ENCODE measurements at regions not wholly inside any gene's neighbourhood (a gene's known extent, or its start where the extent isn't known, plus 50 kb on each side); places are given as distances from the start of the nearest gene placed in this dataset.

DNA sequence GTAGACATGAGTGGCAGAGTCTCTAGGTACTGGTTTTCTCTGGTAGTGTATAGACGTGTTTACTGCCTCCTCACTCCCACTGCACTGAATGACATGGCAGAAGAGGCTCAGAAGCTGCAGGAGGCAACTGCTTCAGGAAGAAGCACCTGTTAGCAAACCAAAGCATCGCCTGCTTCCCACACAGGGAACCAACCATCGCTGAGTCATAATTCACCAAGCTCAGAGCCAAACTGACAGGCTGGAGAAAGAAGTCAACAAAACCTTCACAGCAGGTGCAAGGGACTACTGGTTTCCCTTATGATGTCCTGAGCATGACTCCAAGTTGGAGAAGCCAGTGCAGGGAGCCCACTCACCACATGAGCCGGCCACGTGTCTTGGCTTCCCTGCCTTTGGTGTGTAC lies 69.8 kb downstream of the KCTD12 start:
- TF ChIP-seq, protein P1, sequence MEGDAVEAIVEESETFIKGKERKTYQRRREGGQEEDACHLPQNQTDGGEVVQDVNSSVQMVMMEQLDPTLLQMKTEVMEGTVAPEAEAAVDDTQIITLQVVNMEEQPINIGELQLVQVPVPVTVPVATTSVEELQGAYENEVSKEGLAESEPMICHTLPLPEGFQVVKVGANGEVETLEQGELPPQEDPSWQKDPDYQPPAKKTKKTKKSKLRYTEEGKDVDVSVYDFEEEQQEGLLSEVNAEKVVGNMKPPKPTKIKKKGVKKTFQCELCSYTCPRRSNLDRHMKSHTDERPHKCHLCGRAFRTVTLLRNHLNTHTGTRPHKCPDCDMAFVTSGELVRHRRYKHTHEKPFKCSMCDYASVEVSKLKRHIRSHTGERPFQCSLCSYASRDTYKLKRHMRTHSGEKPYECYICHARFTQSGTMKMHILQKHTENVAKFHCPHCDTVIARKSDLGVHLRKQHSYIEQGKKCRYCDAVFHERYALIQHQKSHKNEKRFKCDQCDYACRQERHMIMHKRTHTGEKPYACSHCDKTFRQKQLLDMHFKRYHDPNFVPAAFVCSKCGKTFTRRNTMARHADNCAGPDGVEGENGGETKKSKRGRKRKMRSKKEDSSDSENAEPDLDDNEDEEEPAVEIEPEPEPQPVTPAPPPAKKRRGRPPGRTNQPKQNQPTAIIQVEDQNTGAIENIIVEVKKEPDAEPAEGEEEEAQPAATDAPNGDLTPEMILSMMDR (IDR thresholded peaks at IDR 0.05; ENCODE audit: extremely low read depth in 1 of 2, insufficient read depth in 1 of 2, low read depth in 1 of 2, low read length in 2 of 2): no peak
- TF ChIP-seq POLR2AphosphoS5 (IDR thresholded peaks at IDR 0.05; ENCODE audit: insufficient read depth, low read depth, low read length) (no peak), EZH2 (IDR thresholded peaks at IDR 0.05; ENCODE audit: borderline replicate concordance, low read depth, low read length, severe bottlenecking) (no peak), JUN (IDR thresholded peaks at IDR 0.05; ENCODE audit: borderline replicate concordance, insufficient read depth, insufficient read length, low read depth) (no peak)
- TF ChIP-seq, protein P2, sequence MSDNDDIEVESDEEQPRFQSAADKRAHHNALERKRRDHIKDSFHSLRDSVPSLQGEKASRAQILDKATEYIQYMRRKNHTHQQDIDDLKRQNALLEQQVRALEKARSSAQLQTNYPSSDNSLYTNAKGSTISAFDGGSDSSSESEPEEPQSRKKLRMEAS (IDR thresholded peaks at IDR 0.05; ENCODE audit: insufficient read depth, insufficient read length): no peak

All from endothelial cell of umbilical vein (primary cell).